ENCODE measurements at regions not wholly inside any gene's neighbourhood (a gene's known extent, or its start where the extent isn't known, plus 50 kb on each side); places are given as distances from the start of the nearest gene placed in this dataset.

GRCh38 chr20:51085769-51086168 lies 62.9 kb upstream of the KCNG1 start:
- TF ChIP-seq, protein P1, sequence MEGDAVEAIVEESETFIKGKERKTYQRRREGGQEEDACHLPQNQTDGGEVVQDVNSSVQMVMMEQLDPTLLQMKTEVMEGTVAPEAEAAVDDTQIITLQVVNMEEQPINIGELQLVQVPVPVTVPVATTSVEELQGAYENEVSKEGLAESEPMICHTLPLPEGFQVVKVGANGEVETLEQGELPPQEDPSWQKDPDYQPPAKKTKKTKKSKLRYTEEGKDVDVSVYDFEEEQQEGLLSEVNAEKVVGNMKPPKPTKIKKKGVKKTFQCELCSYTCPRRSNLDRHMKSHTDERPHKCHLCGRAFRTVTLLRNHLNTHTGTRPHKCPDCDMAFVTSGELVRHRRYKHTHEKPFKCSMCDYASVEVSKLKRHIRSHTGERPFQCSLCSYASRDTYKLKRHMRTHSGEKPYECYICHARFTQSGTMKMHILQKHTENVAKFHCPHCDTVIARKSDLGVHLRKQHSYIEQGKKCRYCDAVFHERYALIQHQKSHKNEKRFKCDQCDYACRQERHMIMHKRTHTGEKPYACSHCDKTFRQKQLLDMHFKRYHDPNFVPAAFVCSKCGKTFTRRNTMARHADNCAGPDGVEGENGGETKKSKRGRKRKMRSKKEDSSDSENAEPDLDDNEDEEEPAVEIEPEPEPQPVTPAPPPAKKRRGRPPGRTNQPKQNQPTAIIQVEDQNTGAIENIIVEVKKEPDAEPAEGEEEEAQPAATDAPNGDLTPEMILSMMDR (conservative IDR thresholded peaks at IDR 0.05; ENCODE audit: low read depth, low read length): no peak
- no peak for DNase-seq (ENCODE audit: low read depth)
- no peak overlapping the region for H3K4me3 ChIP-seq (ENCODE audit: low read depth, low read length)

GRCh38 chr20:51084593-51085377 lies 61.9 kb upstream of the KCNG1 start:
- no peak overlapping the region for H3K4me3 ChIP-seq (ENCODE audit: low read depth, low read length)
- no peak for DNase-seq (ENCODE audit: low read depth)
- TF ChIP-seq, protein P1 (conservative IDR thresholded peaks at IDR 0.05; ENCODE audit: low read depth, low read length): no peak

DNA sequence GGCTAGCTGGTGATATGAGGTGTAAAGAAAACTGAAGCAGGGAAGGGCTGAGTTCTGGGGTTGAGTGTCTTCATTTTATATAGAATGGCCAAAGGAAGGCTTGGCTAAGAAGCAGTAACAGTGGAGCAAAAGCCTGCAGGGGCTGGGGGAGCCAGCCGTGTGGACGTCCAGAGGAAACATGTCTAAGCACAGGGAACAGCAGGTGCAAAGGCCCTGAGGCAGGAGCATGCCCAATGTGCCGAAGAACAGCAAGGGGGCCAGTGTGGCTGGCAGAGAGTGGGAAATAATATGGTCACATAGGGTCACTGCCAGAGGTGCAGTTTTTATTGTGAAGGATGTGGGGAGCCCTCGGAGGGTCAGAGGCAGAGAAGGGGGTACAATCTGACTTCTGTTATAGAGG lies 60.5 kb upstream of the KCNG1 start:
- no peak for DNase-seq (ENCODE audit: low read depth)
- TF ChIP-seq, protein P1 (conservative IDR thresholded peaks at IDR 0.05; ENCODE audit: low read depth, low read length): no peak
- no peak overlapping the region for H3K4me3 ChIP-seq (ENCODE audit: low read depth, low read length)

GRCh38 chr20:51082988-51083387 lies 60.1 kb upstream of the KCNG1 start:
- H3K4me3 ChIP-seq (ENCODE audit: low read depth, low read length): no peak overlapping the region
- no peak for DNase-seq (ENCODE audit: low read depth)
- TF ChIP-seq, protein P1 (conservative IDR thresholded peaks at IDR 0.05; ENCODE audit: low read depth, low read length): no peak

- DNase-seq (ENCODE audit: low read depth): no peak
- TF ChIP-seq, protein P1 (conservative IDR thresholded peaks at IDR 0.05; ENCODE audit: low read depth, low read length): no peak
These were observed 57.6 kb upstream of the KCNG1 start for GRCh38 chr20:51080516-51080915.

DNA sequence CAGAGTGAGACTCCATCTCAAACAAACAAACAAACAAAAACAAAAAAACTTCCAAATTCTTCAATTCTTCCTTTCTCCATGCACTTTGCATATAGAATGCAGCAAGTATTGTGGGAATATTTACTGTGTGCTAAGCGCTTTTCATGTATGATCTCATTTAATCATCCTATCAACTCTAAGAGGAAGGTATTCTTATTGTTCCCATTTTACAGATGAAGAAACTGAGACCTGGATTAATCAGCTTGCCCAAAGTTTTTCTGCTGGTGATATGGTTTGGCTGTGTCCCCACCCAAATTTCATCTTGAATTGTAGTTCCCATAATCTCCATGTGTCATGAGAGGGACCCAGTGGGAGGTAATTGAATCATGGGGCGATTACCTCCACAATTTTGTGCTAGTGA lies 56.6 kb upstream of the KCNG1 start:
- no peak for DNase-seq (ENCODE audit: low read depth)
- no peak overlapping the region for H3K4me3 ChIP-seq (ENCODE audit: low read depth, low read length)
- TF ChIP-seq, protein P1 (conservative IDR thresholded peaks at IDR 0.05; ENCODE audit: low read depth, low read length): no peak

More at GRCh38 chr20:51080516-51080915, 57.6 kb upstream of the KCNG1 start:
- H3K4me3 ChIP-seq (ENCODE audit: low read depth, low read length): no peak overlapping the region

DNA sequence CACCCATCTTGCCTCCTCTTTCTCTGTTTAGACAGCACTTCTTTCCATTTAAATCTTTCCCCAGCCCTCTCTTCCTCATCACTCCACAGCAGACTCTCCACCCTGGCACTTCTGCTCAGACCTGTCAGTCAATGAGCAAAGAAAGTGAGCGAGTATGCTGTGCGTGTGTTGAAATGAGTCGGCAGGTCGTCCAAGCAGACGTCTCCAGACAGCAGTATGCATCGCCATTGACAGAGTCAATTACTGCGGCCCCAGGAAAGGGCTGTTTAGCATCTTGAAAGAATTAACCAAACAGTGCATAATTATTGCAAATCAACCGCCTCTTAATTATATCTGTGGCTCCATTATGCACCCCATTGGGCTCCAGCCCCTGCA lies 54.8 kb upstream of the KCNG1 start:
- TF ChIP-seq, protein P1 (conservative IDR thresholded peaks at IDR 0.05; ENCODE audit: low read depth, low read length): no peak
- H3K4me3 ChIP-seq (ENCODE audit: low read depth, low read length): no peak overlapping the region
- no peak for DNase-seq (ENCODE audit: low read depth)

Measured in epithelial cell of proximal tubule (primary cell).